K562 (cell line): ENCODE measurements at regions not wholly inside any gene's neighbourhood (a gene's known extent, or its start where the extent isn't known, plus 50 kb on each side); places are given as distances from the start of the nearest gene placed in this dataset.

Experiments used
- ATAC-seq: fragments of 200-7000 bp; cut with Tn5 transposase; 3 replicates; pipeline ENCODE4 v1.9.1; 2020; ENCODE audit warnings: moderate library complexity
- BruUV-seq: library from RNA; stranded (reverse); fragments of 400-500 nt; replicated peaks from 2 replicates; lab custom pipeline; 2021; lab: Mats Ljungman, UMichigan
- CTCF ChIA-PET: fragments of 300-600 bp; formaldehyde crosslinking; extraction: SDS; loops from one replicate; lab custom pipeline; 2021; ENCODE audit warnings: low intra/inter-chr PET ratio; lab: Yijun Ruan, JAX
- POLR2A ChIA-PET: fragments of 300-600, 350-650 bp; sonication (Branson Sonifier 250); formaldehyde crosslinking; extraction: SDS; loops from one replicate; lab custom pipeline; 2021; ENCODE audit warnings: antibody characterized with exemption, inconsistent platforms; lab: Yijun Ruan, JAX
- DNase-seq, 4 experiments: peaks; one replicate each; pipeline versions ENCODE4 v3.0.0 to v3.0.0-alpha.2; 2011 to 2018; ENCODE audit warnings: low spot score in 3 of 4, mixed read lengths in 3 of 4; ENCODE audit errors: extremely low read depth in 1 of 4
- FAIRE-seq: peaks from 2 replicates; lab custom pipeline; 2011; peaks lifted over from hg19 to GRCh38; lab: Jason Lieb, UNC
- H2AFZ ChIP-seq: 2 replicates; pipeline ENCODE4 v1.6.0; 2011; ENCODE audit warnings: low read depth, low read length, control low read depth, inconsistent platforms
- H3K27ac ChIP-seq: fragments of 200-600 bp; 3 replicates; pipeline ENCODE4 v1.8.0; 2011; ENCODE audit warnings: low read depth, mild to moderate bottlenecking, control low read depth, inconsistent platforms, low read length, moderate library complexity, mixed read lengths; ENCODE audit errors: extremely low read depth
- H3K27me3 ChIP-seq, 2 experiments: fragments of 300-600 bp in 1 of 2; 2 replicates in 1 of 2; 3 replicates in 1 of 2; pipeline versions ENCODE4 v1.6.0 to v1.8.0; 2011; ENCODE audit warnings: inconsistent platforms in 2 of 2, low read length in 2 of 2, mild to moderate bottlenecking in 1 of 2, mixed read lengths in 1 of 2, moderate library complexity in 1 of 2; ENCODE audit not compliant: control insufficient read depth in 2 of 2, insufficient read depth in 2 of 2
- H3K36me3 ChIP-seq: fragments of 300-600 bp; 3 replicates; pipeline ENCODE4 v1.8.0; 2011; ENCODE audit warnings: mild to moderate bottlenecking, low read length, inconsistent platforms; ENCODE audit not compliant: control insufficient read depth, insufficient read depth
- H3K4me1 ChIP-seq, 2 experiments: fragments of 200-600 bp in 1 of 2; replicated peaks in 1 of 2; 2 replicates in 1 of 2; 3 replicates in 1 of 2; pipeline versions ENCODE4 v1.5.1 to v1.8.0; 2011; ENCODE audit warnings: inconsistent platforms in 2 of 2, low read length in 2 of 2, mild to moderate bottlenecking in 1 of 2, mixed read lengths in 1 of 2, moderate library complexity in 1 of 2; ENCODE audit not compliant: control insufficient read depth in 2 of 2, insufficient read depth in 2 of 2
- H3K4me2 ChIP-seq: 2 replicates; pipeline ENCODE4 v1.6.1; 2011; ENCODE audit warnings: low read length, control low read depth, inconsistent platforms, mixed read lengths; ENCODE audit not compliant: insufficient read depth
- H3K4me3 ChIP-seq: fragments of 200-600 bp; sonication (generic), shearing (Covaris generic); 2 replicates; pipeline ENCODE4 v1.5.1; 2016; ENCODE audit warnings: control low read depth, inconsistent platforms
- H3K79me2 ChIP-seq: fragments of 200-600 bp; 3 replicates; pipeline ENCODE4 v1.8.0; 2011; ENCODE audit warnings: low read length, inconsistent platforms; ENCODE audit not compliant: control insufficient read depth, insufficient read depth
- H3K9ac ChIP-seq, 2 experiments: 2 replicates each; pipeline versions ENCODE4 v1.6.0 to v1.6.1; 2011; ENCODE audit warnings: low read depth in 2 of 2, low read length in 2 of 2, control low read depth in 1 of 2, inconsistent platforms in 1 of 2, mild to moderate bottlenecking in 1 of 2, mixed read lengths in 1 of 2; ENCODE audit not compliant: insufficient read depth in 1 of 2
- H3K9me1 ChIP-seq: one replicate; pipeline ENCODE4 v1.6.0; 2011; ENCODE audit warnings: inconsistent platforms, mild to moderate bottlenecking, low read length, moderate library complexity; ENCODE audit not compliant: control insufficient read depth, insufficient read depth
- H3K9me3 ChIP-seq: replicated peaks from 2 replicates; pipeline ENCODE4 v1.5.1; 2011; ENCODE audit warnings: low read depth, low read length, inconsistent platforms; ENCODE audit not compliant: control insufficient read depth, insufficient read depth
- H4K20me1 ChIP-seq: replicated peaks from 2 replicates; pipeline ENCODE4 v1.6.1; 2011; ENCODE audit warnings: low read length, inconsistent platforms, mixed read lengths; ENCODE audit not compliant: control insufficient read depth, insufficient read depth
- SREBF1 ChIP-seq: fragments of 150-350 bp; IDR thresholded peaks from 2 replicates; pipeline ENCODE4 v1.6.1; 2014; ENCODE audit warnings: antibody characterized with exemption, low read depth, low read length, borderline replicate concordance
- SRSF9 ChIP-seq: fragments of 200-400 bp; formaldehyde crosslinking; IDR thresholded peaks from 2 replicates; pipeline ENCODE4 v1.6.1; 2017; ENCODE audit warnings: low read depth, low read length, borderline replicate concordance
- ZNF398 ChIP-seq: fragments of 250-450 bp; sonication (Bioruptor Pico); IDR thresholded peaks from 2 replicates; pipeline ENCODE4 v1.8.0; 2021; ENCODE audit warnings: moderate library complexity, mild to moderate bottlenecking, inconsistent platforms
- WGBS: fragments of 100-300 bp; shearing (Covaris generic); methylation state at CpG from one replicate; pipeline ENCODE4 v1.1.6; 2016; ENCODE audit warnings: low coverage, mixed read lengths; ENCODE audit not compliant: insufficient coverage; ENCODE audit errors: missing lambda C conversion rate; 5-methylcytosine and 5-hydroxymethylcytosine counted together
- in situ Hi-C: fragments of 300-500 bp; cut with MboI; formaldehyde crosslinking; loops from 4 replicates; pipeline ENCODE4 v1.15.0; 2018; ENCODE audit warnings: inconsistent platforms, mixed read lengths
- intact Hi-C: fragments of 100-400 bp; cut with micrococcal nuclease; formaldehyde crosslinking; loops from 2 replicates; pipeline ENCODE4 v1.14.2; 2022
- TF ChIP-seq, protein P1 (sequence below): fragments of 250-450 bp; sonication (Bioruptor Pico); IDR thresholded peaks from 2 replicates; pipeline ENCODE4 v1.5.1; 2021; ENCODE audit warnings: mild to moderate bottlenecking
- TF ChIP-seq, protein P2 (sequence below): sonication (generic); formaldehyde crosslinking; IDR thresholded peaks from 2 replicates; pipeline ENCODE4 v1.9.0; 2022; ENCODE audit warnings: mild to moderate bottlenecking, missing genetic modification reagents

DNA sequence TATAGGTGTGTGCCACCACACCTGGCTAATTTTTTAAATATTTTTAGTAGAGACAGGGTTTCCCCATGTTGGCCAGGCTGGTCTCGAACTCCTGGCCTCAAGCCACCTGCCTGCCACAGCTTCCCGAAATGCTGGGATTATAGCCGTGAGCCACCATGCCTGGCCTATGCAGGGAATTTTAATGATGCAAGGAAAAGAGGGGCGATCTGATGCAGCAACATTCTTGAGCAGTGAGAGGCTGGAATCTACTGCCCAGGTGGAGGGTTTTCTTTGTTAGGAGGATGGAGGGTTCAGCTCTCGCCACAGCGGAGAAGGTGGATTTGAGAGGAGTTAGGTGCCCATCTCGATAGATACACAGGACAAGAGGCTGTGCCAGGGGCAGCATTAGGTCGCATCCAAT, 332.3 kb downstream of the GATA3 start:
- H3K9me1 ChIP-seq = no peaks in the 10 kb centered on the region
- in situ Hi-C loops (no loop called here), intact Hi-C loops (no loop called here)
- H3K27ac ChIP-seq = no peak overlapping the region
- H3K9me3 ChIP-seq = no peaks in the 10 kb centered on the region
- DNase-seq = no peak
- WGBS = 1% methylated on average over 7 of the region's 8 CpGs
- H3K9ac ChIP-seq = no peak overlapping the region
- H3K27me3 ChIP-seq = no peaks in the 10 kb centered on the region
- no peaks in the 10 kb centered on the region for H3K4me1 ChIP-seq
- no peaks in the 10 kb centered on the region for H3K79me2 ChIP-seq
- no peaks in the 10 kb centered on the region for H3K36me3 ChIP-seq
- no peak overlapping the region for H2AFZ ChIP-seq
- ATAC-seq = no peak
- no peak overlapping the region for H3K4me3 ChIP-seq
- TF ChIP-seq, protein P1, sequence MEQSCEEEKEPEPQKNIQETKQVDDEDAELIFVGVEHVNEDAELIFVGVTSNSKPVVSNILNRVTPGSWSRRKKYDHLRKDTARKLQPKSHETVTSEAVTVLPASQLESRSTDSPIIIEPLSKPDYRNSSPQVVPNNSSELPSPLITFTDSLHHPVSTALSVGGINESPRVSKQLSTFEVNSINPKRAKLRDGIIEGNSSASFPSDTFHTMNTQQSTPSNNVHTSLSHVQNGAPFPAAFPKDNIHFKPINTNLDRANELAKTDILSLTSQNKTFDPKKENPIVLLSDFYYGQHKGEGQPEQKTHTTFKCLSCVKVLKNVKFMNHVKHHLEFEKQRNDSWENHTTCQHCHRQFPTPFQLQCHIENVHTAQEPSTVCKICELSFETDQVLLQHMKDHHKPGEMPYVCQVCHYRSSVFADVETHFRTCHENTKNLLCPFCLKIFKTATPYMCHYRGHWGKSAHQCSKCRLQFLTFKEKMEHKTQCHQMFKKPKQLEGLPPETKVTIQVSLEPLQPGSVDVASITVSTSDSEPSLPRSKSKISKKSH (CRISPR knock-in tag) = no peak
- TF ChIP-seq ZNF398 (CRISPR knock-in tag) (no peak), SREBF1 (no peak), SRSF9 (no peak)
- TF ChIP-seq, protein P2, sequence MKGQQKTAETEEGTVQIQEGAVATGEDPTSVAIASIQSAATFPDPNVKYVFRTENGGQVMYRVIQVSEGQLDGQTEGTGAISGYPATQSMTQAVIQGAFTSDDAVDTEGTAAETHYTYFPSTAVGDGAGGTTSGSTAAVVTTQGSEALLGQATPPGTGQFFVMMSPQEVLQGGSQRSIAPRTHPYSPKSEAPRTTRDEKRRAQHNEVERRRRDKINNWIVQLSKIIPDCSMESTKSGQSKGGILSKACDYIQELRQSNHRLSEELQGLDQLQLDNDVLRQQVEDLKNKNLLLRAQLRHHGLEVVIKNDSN (CRISPR knock-in tag) = no peak
- no peaks in the 10 kb centered on the region for H4K20me1 ChIP-seq
- FAIRE-seq = no peak
- CTCF ChIA-PET = no interaction called here
- POLR2A ChIA-PET = no interaction called here
- BruUV-seq = no TSS peak
- H3K4me2 ChIP-seq = no peak overlapping the region
